GM19025 (cell line): ENCODE measurements at regions not wholly inside any gene's neighbourhood (a gene's known extent, or its start where the extent isn't known, plus 50 kb on each side); places are given as distances from the start of the nearest gene placed in this dataset.
"Not testable (repeated sequence)": the region's sequence is repeated elsewhere in the genome, so short reads cannot be mapped to it uniquely, and the experiment has no call there.

Experiments
- ATAC-seq: cut with Tn5 transposase; IDR thresholded peaks from one replicate; pipeline ENCODE4 v1.9.1; 2021; ENCODE audit warnings: mild to moderate bottlenecking, low read depth, moderate library complexity; ENCODE audit not compliant: unreplicated experiment

GRCh38 chr10:3260066-3260834, 87.7 kb upstream of the PITRM1 start:
- ATAC-seq = no peak

- no peak for ATAC-seq
Observed at GRCh38 chr10:3259499-3259898, 86.9 kb upstream of the PITRM1 start.

- ATAC-seq = no peak
Observed at GRCh38 chr10:3258394-3258793, 85.8 kb upstream of the PITRM1 start.

GRCh38 chr10:3255616-3256015, 83.0 kb upstream of the PITRM1 start:
- ATAC-seq = no peak

GRCh38 chr10:3255075-3255474, 82.5 kb upstream of the PITRM1 start:
- ATAC-seq = no peak

GRCh38 chr10:3253974-3254373, 81.4 kb upstream of the PITRM1 start:
- ATAC-seq = not testable (repeated sequence)

GRCh38 chr10:3251172-3251571, 78.6 kb upstream of the PITRM1 start:
- no peak for ATAC-seq

- ATAC-seq = no peak
Observed at GRCh38 chr10:3249307-3249889, 76.8 kb upstream of the PITRM1 start.

GRCh38 chr10:3248526-3249306, 76.1 kb upstream of the PITRM1 start:
- no peak for ATAC-seq

GRCh38 chr10:3245395-3245794, 72.8 kb upstream of the PITRM1 start:
- ATAC-seq = no peak

GRCh38 chr10:3241967-3242650, 69.5 kb upstream of the PITRM1 start:
- ATAC-seq = no peak

- no peak for ATAC-seq
Observed at GRCh38 chr10:3241274-3241921, 68.8 kb upstream of the PITRM1 start.

- ATAC-seq = no peak
Observed at GRCh38 chr10:3239920-3240894, 67.6 kb upstream of the PITRM1 start.

- no peak for ATAC-seq
Observed at GRCh38 chr10:3239066-3239919, 66.7 kb upstream of the PITRM1 start.

GRCh38 chr10:3238115-3238871, 65.7 kb upstream of the PITRM1 start:
- ATAC-seq = no peak

GRCh38 chr10:3237530-3237929, 64.9 kb upstream of the PITRM1 start:
- ATAC-seq = no peak

GRCh38 chr10:3236644-3237404, 64.2 kb upstream of the PITRM1 start:
- no peak for ATAC-seq
